ENCODE measurements at regions not wholly inside any gene's neighbourhood (a gene's known extent, or its start where the extent isn't known, plus 50 kb on each side); places are given as distances from the start of the nearest gene placed in this dataset.
"Not testable (repeated sequence)": the region's sequence is repeated elsewhere in the genome, so short reads cannot be mapped to it uniquely, and the experiment has no call there.

- no peak for DNase-seq
Observed at GRCh38 chr6:153526479-153526878, 395.4 kb upstream of the RGS17 start.

DNA sequence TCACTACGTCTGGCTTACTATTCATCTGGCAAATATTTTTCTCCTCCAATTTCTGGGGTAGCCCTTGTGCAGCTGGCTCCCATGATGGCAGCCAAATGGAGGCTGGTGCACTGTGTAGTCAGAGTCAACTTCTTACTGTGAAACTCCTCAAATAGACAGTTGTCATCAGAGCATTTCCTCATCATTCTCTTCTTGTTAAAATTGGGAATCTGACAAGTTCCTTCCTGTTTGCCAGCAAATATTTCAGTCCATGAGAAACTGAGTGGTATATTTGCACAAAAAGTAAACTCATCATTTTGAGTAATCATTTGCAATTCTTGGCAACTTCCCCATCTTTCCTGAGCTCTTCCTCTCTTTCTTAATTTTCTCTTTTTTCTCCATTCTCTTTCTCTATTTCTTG is 394.9 kb upstream of the RGS17 start:
- DNase-seq: no peak

GRCh38 chr6:153523390-153523789 is 392.3 kb upstream of the RGS17 start:
- no peak for DNase-seq

- DNase-seq: peak in 1 of 5 experiments; percentile 5
Observed at GRCh38 chr6:153511896-153512496, 380.9 kb upstream of the RGS17 start.

DNA sequence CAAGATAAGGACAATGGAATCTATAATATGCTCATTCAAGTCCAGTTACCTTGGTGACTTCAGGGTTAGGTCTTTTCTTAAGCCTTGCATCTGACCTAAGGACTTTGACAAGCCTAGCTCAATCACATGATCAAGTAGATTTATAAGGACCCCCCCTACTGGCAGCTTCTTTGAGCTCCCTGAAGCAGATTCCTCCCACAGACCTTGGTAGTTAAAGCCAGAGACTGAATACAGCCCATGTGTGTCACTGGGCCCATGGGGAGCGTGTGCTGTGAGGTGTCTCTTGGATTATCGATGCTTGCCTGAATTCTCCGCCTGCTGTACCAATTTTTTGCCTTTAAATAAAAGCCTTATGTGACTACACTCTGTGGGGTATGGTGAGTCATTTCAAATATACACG is 372.7 kb upstream of the RGS17 start:
- peak in 1 of 5 experiments; percentile 2 for DNase-seq

DNA sequence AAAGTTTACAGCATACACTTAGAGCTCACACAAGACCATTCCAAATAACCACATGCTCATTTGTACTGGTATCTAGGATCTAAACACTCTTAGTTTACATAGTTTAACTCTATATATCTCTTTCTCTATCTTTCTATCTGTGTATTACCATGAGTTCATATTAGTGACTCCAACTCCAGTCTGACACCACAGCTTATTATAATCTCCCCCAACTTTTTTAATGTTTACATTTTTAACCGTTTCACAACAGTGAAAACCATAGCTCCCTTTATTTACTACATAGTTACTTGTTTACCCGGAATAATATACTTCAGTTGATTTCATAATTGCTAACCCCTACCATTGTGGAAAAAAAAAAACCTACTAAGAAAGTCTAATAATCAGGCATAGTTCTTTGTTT is 362.4 kb upstream of the RGS17 start:
- DNase-seq: no peak

DNA sequence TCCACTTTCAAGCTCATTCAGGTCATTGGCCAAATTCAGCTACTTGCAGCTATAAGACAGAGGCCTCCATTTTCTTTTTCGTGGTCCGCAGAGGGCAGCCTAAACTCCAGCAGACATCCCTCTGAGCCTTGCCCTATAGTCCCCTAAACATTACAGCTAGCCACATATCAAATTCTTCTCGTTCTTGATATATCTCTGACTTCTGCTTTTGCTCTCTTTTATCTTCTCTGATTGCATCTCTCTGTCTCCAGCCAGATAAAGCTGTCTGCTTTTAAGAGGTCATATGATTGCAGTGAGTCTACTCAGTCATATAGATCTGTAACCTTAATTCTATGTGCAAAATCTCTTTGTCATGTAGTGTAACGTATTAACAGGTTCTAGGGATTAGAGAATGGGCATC is 358.4 kb upstream of the RGS17 start:
- DNase-seq: no peak

DNA sequence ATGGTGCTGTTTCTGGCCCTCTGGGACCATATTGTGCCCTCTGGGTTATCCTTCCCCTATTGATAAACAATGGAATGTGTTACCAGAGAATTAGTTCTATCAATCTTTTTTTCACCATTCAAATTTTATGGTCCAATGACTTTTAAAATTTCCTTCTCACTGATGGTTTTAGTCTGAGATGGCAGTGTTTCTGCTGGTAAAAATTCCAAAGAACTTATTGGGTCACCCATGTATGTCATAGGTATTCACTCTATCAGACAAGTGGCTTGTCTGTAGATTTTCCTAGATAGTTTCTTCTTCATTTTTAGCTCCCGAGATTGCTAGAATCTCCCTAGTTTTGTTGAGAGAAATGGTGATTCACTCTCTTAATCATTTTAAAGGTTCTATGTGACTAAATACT is 357.2 kb upstream of the RGS17 start:
- DNase-seq: no peak

DNA sequence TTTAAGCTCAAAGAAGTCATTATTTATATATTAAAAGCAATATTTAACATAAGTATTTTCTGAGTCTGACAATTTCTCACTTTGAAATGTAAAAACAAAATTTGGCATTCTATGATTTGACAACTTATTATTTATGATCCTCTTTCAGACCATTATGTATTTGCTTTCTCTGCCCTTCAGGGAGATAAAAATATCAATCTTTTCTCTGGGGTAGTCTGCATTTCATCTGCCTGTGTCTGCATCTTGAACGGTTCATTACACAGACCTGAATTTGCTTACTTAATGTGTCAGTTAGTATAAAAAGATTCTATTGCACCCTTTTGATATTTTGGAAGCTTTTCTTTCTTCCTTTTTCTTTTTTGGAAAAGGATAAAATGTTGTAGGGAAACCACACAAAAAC is 354.0 kb upstream of the RGS17 start:
- DNase-seq: no peak

GRCh38 chr6:153484056-153484455 is 353.0 kb upstream of the RGS17 start:
- DNase-seq: no peak

GRCh38 chr6:153476243-153476642 is 345.2 kb upstream of the RGS17 start:
- no peak for DNase-seq

- DNase-seq: no peak
Observed at GRCh38 chr6:153465050-153465449, 334.0 kb upstream of the RGS17 start.

DNA sequence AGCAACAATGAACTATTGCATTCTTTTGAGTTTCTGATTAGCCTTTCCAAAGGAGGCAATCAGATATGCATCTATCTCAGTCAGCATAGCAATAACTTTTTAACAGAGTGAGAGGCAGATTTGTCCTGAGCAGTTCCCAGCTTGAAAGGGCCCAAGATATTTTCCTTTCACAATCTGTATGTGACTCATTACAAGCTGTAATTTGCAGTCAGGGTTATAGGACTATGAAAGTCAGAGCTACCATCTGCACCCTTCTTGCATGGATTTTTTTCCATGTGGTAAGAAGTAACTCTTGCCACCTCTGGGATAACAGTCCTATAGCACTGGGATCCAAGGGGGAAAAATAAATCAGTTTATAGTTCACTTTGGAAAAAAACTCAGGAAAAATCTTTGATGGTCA is 318.2 kb upstream of the RGS17 start:
- no peak for DNase-seq

GRCh38 chr6:153442749-153443148 is 311.7 kb upstream of the RGS17 start:
- not testable (repeated sequence) for DNase-seq

DNA sequence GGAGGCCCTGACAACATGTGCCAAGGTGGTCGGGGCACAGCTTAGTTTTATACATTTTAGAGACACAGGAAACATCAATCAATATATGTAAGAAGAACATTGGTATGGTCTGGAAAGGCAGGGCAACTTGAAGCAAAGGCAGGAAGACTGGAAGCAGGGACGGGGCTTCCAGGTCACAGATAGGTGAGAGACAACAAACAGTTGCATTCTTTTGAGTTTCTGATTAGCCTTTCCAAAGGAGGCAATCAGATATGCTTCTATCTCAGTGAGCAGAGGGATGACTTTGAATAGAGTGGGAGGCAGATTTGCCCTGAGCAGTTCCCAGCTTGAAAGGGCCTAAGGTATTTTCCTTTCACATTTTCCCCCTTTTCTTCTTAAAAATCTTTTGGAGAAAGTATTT is 311.0 kb upstream of the RGS17 start:
- DNase-seq: no peak

- DNase-seq: no peak
Observed at GRCh38 chr6:153437193-153437592, 306.1 kb upstream of the RGS17 start.

- no peak for DNase-seq
Observed at GRCh38 chr6:153436351-153436750, 305.3 kb upstream of the RGS17 start.

GRCh38 chr6:153435787-153436186 is 304.7 kb upstream of the RGS17 start:
- DNase-seq: no peak

GRCh38 chr6:153425536-153425935 is 294.5 kb upstream of the RGS17 start:
- DNase-seq: no peak

DNA sequence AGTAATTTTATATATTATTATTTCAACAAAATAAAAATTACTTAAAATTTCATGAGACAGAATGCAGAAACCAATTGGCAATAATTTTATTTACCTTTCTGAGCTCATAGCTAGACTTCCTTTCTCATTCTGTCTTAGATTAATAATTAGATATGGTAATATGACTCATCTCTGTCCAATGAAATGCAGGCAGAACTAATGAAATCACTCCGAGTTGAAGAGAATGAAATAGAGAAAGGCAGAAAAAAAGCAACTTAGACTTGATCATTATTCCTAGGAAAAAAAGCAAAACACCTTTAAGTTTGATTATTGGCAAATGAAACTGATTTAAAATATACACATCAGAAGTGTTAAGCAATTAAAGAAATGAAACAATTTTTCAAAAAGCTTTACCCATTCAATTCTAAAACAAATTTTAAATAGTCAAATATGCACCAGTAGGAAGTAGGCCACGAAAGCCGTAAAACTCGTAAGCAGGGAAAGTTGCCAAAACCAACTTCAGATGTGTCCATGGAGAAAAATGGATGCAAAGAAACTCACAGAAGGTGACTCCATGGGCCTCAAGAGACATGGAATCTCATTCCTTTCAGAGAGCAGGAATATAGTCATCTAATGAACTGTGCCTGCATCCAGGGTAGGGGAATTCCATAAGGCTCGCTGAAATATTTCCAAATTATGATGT is 293.8 kb upstream of the RGS17 start:
- DNase-seq: no peak

DNA sequence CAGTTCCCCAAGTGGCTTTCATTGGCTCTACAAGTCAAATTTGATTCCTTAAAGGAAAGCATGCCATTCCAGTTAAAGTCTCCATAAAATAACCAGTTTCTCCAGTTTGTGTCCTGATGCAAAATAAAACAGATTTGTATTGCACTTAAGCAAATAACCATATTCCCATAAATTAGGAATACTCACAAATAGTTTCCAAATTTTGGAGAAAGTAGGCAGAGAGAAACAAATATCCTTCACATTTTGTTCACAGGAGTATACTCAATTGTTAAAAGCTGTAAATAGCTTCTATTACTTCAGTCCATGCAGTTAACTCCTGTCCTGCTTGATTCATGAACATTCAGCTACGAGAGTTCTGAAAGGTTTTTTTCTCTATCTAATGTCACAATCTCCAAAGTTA is 281.4 kb upstream of the RGS17 start:
- no peak for DNase-seq

GRCh38 chr6:153411070-153411648 is 280.1 kb upstream of the RGS17 start:
- DNase-seq: no peak

- DNase-seq: no peak
Observed at GRCh38 chr6:153405931-153406330, 274.8 kb upstream of the RGS17 start.

DNA sequence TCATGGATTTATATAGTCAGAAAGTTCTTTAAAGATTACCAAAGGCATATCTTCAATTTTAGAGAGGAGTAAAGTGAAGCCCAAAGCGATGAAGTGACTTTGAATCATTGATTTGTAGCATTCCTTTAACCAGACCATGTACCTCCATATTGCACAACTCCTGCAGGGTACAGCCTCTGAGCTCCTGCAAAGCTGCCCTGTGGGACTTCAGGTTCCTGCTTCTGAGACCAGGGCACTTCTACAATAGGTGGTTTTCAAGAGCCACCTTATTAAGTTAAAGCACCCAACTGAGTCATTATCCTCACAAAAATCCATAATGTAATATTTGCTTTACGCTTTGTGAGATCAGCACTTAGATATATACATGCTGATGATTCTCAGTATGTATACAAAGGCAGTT is 270.7 kb upstream of the RGS17 start:
- DNase-seq: no peak

- DNase-seq: no peak
Observed at GRCh38 chr6:153392156-153392555, 261.1 kb upstream of the RGS17 start.
